Panc1 (cell line): ENCODE measurements at regions not wholly inside any gene's neighbourhood (a gene's known extent, or its start where the extent isn't known, plus 50 kb on each side); places are given as distances from the start of the nearest gene placed in this dataset.

Experiments used
- POLR2AphosphoS5 ChIP-seq: IDR thresholded peaks from 2 replicates; pipeline ENCODE4 v1.6.1; 2012; ENCODE audit warnings: mild to moderate bottlenecking, low read depth, low read length, moderate library complexity
- TF ChIP-seq, protein P1 (sequence below): fragments of 450-650 bp; IDR thresholded peaks from 2 replicates; pipeline ENCODE4 v1.5.1; 2017; ENCODE audit warnings: mild to moderate bottlenecking
- TF ChIP-seq, protein P2 (sequence below), 2 experiments: IDR thresholded peaks; 2 replicates each; pipeline ENCODE4 v1.6.1; 2011 to 2012; ENCODE audit warnings: low read depth in 2 of 2, control low read depth in 1 of 2, low read length in 1 of 2, mild to moderate bottlenecking in 1 of 2, moderate library complexity in 1 of 2; ENCODE audit not compliant: insufficient read depth in 1 of 2

DNA sequence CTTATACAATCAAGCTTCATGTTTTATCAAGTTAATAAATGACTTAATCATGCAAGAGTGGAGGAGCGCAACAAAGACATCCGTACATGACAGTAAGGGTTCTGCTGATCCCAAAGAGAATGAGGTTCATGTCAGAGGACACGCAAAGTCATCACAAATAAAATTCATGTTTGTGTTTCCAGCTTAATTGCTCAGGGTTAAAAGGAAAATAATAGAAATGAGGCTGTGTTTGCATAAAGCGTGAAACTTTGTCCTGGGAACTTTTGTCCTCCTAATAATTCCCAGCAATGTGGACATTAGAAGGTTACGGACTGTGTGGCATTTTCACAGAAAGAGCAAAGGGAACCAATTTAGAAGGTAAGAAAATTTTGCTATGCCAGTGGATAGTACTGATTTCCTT is 237.3 kb downstream of the INHBA start:
- TF ChIP-seq, protein P1, sequence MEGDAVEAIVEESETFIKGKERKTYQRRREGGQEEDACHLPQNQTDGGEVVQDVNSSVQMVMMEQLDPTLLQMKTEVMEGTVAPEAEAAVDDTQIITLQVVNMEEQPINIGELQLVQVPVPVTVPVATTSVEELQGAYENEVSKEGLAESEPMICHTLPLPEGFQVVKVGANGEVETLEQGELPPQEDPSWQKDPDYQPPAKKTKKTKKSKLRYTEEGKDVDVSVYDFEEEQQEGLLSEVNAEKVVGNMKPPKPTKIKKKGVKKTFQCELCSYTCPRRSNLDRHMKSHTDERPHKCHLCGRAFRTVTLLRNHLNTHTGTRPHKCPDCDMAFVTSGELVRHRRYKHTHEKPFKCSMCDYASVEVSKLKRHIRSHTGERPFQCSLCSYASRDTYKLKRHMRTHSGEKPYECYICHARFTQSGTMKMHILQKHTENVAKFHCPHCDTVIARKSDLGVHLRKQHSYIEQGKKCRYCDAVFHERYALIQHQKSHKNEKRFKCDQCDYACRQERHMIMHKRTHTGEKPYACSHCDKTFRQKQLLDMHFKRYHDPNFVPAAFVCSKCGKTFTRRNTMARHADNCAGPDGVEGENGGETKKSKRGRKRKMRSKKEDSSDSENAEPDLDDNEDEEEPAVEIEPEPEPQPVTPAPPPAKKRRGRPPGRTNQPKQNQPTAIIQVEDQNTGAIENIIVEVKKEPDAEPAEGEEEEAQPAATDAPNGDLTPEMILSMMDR, result no peak
- TF ChIP-seq, protein P2, sequence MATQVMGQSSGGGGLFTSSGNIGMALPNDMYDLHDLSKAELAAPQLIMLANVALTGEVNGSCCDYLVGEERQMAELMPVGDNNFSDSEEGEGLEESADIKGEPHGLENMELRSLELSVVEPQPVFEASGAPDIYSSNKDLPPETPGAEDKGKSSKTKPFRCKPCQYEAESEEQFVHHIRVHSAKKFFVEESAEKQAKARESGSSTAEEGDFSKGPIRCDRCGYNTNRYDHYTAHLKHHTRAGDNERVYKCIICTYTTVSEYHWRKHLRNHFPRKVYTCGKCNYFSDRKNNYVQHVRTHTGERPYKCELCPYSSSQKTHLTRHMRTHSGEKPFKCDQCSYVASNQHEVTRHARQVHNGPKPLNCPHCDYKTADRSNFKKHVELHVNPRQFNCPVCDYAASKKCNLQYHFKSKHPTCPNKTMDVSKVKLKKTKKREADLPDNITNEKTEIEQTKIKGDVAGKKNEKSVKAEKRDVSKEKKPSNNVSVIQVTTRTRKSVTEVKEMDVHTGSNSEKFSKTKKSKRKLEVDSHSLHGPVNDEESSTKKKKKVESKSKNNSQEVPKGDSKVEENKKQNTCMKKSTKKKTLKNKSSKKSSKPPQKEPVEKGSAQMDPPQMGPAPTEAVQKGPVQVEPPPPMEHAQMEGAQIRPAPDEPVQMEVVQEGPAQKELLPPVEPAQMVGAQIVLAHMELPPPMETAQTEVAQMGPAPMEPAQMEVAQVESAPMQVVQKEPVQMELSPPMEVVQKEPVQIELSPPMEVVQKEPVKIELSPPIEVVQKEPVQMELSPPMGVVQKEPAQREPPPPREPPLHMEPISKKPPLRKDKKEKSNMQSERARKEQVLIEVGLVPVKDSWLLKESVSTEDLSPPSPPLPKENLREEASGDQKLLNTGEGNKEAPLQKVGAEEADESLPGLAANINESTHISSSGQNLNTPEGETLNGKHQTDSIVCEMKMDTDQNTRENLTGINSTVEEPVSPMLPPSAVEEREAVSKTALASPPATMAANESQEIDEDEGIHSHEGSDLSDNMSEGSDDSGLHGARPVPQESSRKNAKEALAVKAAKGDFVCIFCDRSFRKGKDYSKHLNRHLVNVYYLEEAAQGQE (IDR thresholded peaks at IDR 0.05; ENCODE audit: insufficient read depth in 1 of 2, low read depth in 2 of 2, low read length in 1 of 2), result no peak
- no peak for TF ChIP-seq POLR2AphosphoS5
